ENCODE measurements at regions not wholly inside any gene's neighbourhood (a gene's known extent, or its start where the extent isn't known, plus 50 kb on each side); places are given as distances from the start of the nearest gene placed in this dataset.

DNA sequence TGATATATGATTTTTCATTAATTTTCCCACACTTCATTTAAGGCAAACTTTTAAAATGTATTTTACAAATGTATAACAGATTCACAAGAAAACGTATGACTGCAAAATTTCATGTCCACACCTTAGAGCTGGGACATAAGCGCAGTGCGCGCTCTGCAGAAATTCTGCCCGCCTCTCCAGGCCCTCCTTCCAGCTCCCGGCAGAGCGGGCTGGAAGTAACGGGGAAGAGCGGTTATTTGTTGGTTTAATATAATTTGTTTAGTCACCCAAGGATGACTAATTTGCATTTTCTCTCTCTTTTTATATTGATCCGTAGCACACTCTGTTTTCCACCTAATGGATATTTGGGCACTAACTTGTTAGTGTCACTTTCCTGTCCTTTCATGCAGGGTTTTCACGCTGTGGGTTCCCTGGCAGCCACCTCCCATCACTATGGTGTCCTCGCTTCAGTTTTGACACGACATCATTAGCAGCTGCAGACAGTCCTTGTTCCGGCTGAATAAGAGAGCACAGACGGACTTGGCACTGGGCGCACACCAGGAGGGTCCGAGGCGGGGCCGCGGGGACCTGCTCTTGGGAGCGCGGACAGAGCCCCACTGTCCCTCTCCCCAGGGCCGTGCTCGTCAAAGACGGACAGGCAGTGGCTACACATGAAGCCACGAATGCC is 129.2 kb upstream of the SEC61G start:
- H3K4me1 ChIP-seq (ENCODE audit: control insufficient read depth, insufficient read depth, low read length), result no peaks in the 10 kb centered on the region
- in situ Hi-C loops (cut with MboI) (no loop called here), intact Hi-C loops (cut with micrococcal nuclease; ENCODE audit: unreplicated experiment) (no loop called here)
- 43% methylated on average over 26 of the region's 26 CpGs for WGBS (ENCODE audit: insufficient coverage, insufficient replicate concordance, low lambda C conversion rate, missing lambda C conversion rate)
- H3K27ac ChIP-seq (ENCODE audit: control insufficient read depth, insufficient read depth), result no peak overlapping the region
- no peaks in the 10 kb centered on the region for H4K20me1 ChIP-seq (ENCODE audit: control insufficient read depth, insufficient read depth)
- BruUV-seq (replicated peaks), result no TSS peak
- no peaks in the 10 kb centered on the region for H3K79me2 ChIP-seq (ENCODE audit: control insufficient read depth, insufficient read depth, low read length)
- H3K9ac ChIP-seq (ENCODE audit: control insufficient read depth, insufficient read depth, low read length), result no peak overlapping the region
- DNase-seq (ENCODE audit: low read depth, low spot score) (no peak), FAIRE-seq (no peak), ATAC-seq (no peak)
- no peak overlapping the region for H2AFZ ChIP-seq (ENCODE audit: control insufficient read depth, low read depth, low read length)
- ChIA-PET CTCF (no interaction called here), SMC1A (ENCODE audit: uncharacterized antibody, unreplicated experiment) (interaction anchor here (0.6 to 1.4 kb wide), 3 partner anchors 11 to 636 kb away, joined by 3 read pairs; no protein-coding TSS in a partner anchor), RAD21 (ENCODE audit: unreplicated experiment) (no interaction called here), POLR2A (no interaction called here)
- H3K27me3 ChIP-seq (replicated peaks in 1 of 2; ENCODE audit: control insufficient read depth in 2 of 2, insufficient read depth in 2 of 2, low read length in 1 of 2), result no peaks in the 10 kb centered on the region; a peak in 1 of 4 replicates
- TF ChIP-seq ZSCAN29 (IDR thresholded peaks at IDR 0.05) (no peak), ZNF217 (IDR thresholded peaks at IDR 0.05) (no peak), ETV6 (conservative IDR thresholded peaks at IDR 0.05 in 1 of 2, IDR thresholded peaks at IDR 0.05 in 1 of 2; ENCODE audit: borderline replicate concordance in 1 of 2, low read depth in 1 of 2) (no peak), IRF5 (IDR thresholded peaks at IDR 0.05; ENCODE audit: borderline replicate concordance) (no peak), SMAD5 (IDR thresholded peaks at IDR 0.05; ENCODE audit: low read depth) (no peak), ZNF24 (IDR thresholded peaks at IDR 0.05) (no peak), LARP7 (IDR thresholded peaks at IDR 0.05) (no peak), ZBTB11 (CRISPR knock-in tag; IDR thresholded peaks at IDR 0.05) (no peak)
- no peak overlapping the region for H3K4me3 ChIP-seq
- H3K4me2 ChIP-seq (ENCODE audit: control insufficient read depth, insufficient read depth), result no peak overlapping the region
- H3K9me3 ChIP-seq (replicated peaks; ENCODE audit: control insufficient read depth, insufficient read depth, low read length), result no peaks in the 10 kb centered on the region
- H3K36me3 ChIP-seq (ENCODE audit: control insufficient read depth in 2 of 2, insufficient read depth in 2 of 2, low read length in 1 of 2), result no peaks in the 10 kb centered on the region
